ENCODE measurements at regions not wholly inside any gene's neighbourhood (a gene's known extent, or its start where the extent isn't known, plus 50 kb on each side); places are given as distances from the start of the nearest gene placed in this dataset.

GRCh38 chr2:151111599-151112278, 149.9 kb downstream of the RBM43 start:
- TF ChIP-seq, protein P1, sequence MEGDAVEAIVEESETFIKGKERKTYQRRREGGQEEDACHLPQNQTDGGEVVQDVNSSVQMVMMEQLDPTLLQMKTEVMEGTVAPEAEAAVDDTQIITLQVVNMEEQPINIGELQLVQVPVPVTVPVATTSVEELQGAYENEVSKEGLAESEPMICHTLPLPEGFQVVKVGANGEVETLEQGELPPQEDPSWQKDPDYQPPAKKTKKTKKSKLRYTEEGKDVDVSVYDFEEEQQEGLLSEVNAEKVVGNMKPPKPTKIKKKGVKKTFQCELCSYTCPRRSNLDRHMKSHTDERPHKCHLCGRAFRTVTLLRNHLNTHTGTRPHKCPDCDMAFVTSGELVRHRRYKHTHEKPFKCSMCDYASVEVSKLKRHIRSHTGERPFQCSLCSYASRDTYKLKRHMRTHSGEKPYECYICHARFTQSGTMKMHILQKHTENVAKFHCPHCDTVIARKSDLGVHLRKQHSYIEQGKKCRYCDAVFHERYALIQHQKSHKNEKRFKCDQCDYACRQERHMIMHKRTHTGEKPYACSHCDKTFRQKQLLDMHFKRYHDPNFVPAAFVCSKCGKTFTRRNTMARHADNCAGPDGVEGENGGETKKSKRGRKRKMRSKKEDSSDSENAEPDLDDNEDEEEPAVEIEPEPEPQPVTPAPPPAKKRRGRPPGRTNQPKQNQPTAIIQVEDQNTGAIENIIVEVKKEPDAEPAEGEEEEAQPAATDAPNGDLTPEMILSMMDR (conservative IDR thresholded peaks at IDR 0.05) = no peak
- H3K4me1 Mint-ChIP-seq = no peaks in the 10 kb centered on the region
- H3K27me3 Mint-ChIP-seq (ENCODE audit: low read depth) = no peaks in the 10 kb centered on the region
- H3K27ac Mint-ChIP-seq (ENCODE audit: unreplicated experiment) = no peak overlapping the region
- H3K4me3 Mint-ChIP-seq = no peak overlapping the region
- DNase-seq (ENCODE audit: low read depth, low spot score) = no peak
- H3K9me3 Mint-ChIP-seq = peaks cover 12% of the 10 kb centered on the region
- H3K36me3 Mint-ChIP-seq (ENCODE audit: low read depth) = peaks cover 2% of the 10 kb centered on the region

GRCh38 chr2:151106805-151107506, 154.7 kb downstream of the RBM43 start:
- Mint-ChIP-seq H3K4me3 (no peak overlapping the region), H3K27me3 (ENCODE audit: low read depth) (no peaks in the 10 kb centered on the region), H3K36me3 (ENCODE audit: low read depth) (peaks cover 2% of the 10 kb centered on the region), H3K27ac (ENCODE audit: unreplicated experiment) (no peak overlapping the region), H3K9me3 (peaks cover 14% of the 10 kb centered on the region), H3K4me1 (no peaks in the 10 kb centered on the region)
- DNase-seq (ENCODE audit: low read depth, low spot score) = no peak
- TF ChIP-seq, protein P1 (conservative IDR thresholded peaks at IDR 0.05) = no peak

GRCh38 chr2:151103551-151103950, 158.1 kb downstream of the RBM43 start:
- Mint-ChIP-seq H3K9me3 (peaks cover 9% of the 10 kb centered on the region), H3K4me1 (no peaks in the 10 kb centered on the region), H3K36me3 (ENCODE audit: low read depth) (no peaks in the 10 kb centered on the region), H3K27me3 (ENCODE audit: low read depth) (no peaks in the 10 kb centered on the region), H3K4me3 (no peak overlapping the region), H3K27ac (ENCODE audit: unreplicated experiment) (no peak overlapping the region)
- no peak for DNase-seq (ENCODE audit: low read depth, low spot score)
- TF ChIP-seq, protein P1 (conservative IDR thresholded peaks at IDR 0.05) = no peak

DNA sequence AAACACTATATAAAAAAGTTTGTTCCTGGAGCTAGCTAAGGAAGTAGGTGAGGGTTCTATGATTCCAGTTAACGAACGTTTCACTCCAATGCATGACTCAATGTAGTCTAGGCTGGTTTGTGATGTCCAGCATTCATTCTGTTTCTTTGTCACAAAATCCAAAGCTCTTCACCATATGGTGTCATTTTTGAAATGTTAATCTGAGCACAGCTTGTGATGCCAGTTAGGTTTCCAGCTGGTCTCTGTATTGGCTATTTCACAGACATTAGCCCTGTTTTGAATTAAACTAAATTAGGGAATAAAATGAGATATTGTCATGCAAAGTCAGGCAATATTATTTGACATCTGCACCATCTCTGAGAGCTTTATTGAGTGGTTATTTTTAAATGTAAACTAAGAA, 159.4 kb downstream of the RBM43 start:
- Mint-ChIP-seq H3K27ac (ENCODE audit: unreplicated experiment) (no peak overlapping the region), H3K4me1 (no peaks in the 10 kb centered on the region), H3K36me3 (ENCODE audit: low read depth) (no peaks in the 10 kb centered on the region), H3K4me3 (no peak overlapping the region), H3K27me3 (ENCODE audit: low read depth) (no peaks in the 10 kb centered on the region), H3K9me3 (peaks cover 4% of the 10 kb centered on the region)
- DNase-seq (ENCODE audit: low read depth, low spot score) = no peak
- TF ChIP-seq, protein P1 (conservative IDR thresholded peaks at IDR 0.05) = no peak

DNA sequence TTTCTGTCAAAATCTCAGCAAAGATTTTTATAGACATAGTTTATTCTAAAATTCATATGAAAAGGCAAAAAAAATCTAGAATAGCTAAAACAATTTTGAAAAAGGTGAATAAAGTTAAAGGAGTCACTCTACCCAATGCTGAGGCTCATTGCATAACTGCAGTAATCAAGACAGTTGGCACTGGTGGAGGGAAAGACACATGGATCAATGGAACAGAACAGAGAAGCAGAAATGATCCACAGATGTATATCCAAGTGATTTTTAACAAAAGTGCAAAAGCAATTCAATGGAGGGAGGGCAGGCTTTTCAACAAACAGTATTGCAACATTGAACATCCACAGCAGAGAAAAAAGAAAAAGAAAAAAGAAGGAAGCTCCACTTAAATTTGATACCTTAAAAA, 162.8 kb downstream of the RBM43 start:
- H3K36me3 Mint-ChIP-seq (ENCODE audit: low read depth) = no peaks in the 10 kb centered on the region
- H3K4me1 Mint-ChIP-seq = no peaks in the 10 kb centered on the region
- TF ChIP-seq, protein P1 (conservative IDR thresholded peaks at IDR 0.05) = no peak
- H3K9me3 Mint-ChIP-seq = no peaks in the 10 kb centered on the region
- DNase-seq (ENCODE audit: low read depth, low spot score) = no peak
- H3K27me3 Mint-ChIP-seq (ENCODE audit: low read depth) = no peaks in the 10 kb centered on the region
- H3K4me3 Mint-ChIP-seq = no peak overlapping the region
- H3K27ac Mint-ChIP-seq (ENCODE audit: unreplicated experiment) = no peak overlapping the region

All from neural crest cell (in vitro differentiated cells).